OCI-LY7 (cell line): ENCODE measurements at regions not wholly inside any gene's neighbourhood (a gene's known extent, or its start where the extent isn't known, plus 50 kb on each side); places are given as distances from the start of the nearest gene placed in this dataset.

Experiments used
- CTCF ChIP-seq: fragments of 200-600 bp; sonication (generic); conservative IDR thresholded peaks from 2 replicates; pipeline ENCODE4 v1.5.1; 2014; ENCODE audit warnings: mild to moderate bottlenecking, antibody characterized with exemption, low read length, moderate library complexity, mixed read lengths
- EZH2phosphoT487 ChIP-seq: fragments of 200-600 bp; sonication (generic); IDR thresholded peaks from 2 replicates; pipeline ENCODE4 v1.6.1; 2018; ENCODE audit warnings: low read depth, borderline replicate concordance, mild to moderate bottlenecking, mixed run types, antibody characterized with exemption, low read length, moderate library complexity, mixed read lengths

GRCh38 chr3:96491868-96492267 is 322.5 kb upstream of the EPHA6 start:
- TF ChIP-seq CTCF (no peak), EZH2phosphoT487 (no peak)
